Stimulated activated CD4-positive, alpha-beta T cell treated with anti-CD3 and anti-CD28 coated beads, TNF-alpha, amount 100 ng/mL, for 24 hours (primary cell): ENCODE measurements at regions not wholly inside any gene's neighbourhood (a gene's known extent, or its start where the extent isn't known, plus 50 kb on each side); places are given as distances from the start of the nearest gene placed in this dataset.

Experiments used
- DNase-seq, 3 experiments: peaks; one replicate each; pipeline ENCODE4 v3.0.0-alpha.2; 2020; ENCODE audit warnings: low read depth in 3 of 3

DNA sequence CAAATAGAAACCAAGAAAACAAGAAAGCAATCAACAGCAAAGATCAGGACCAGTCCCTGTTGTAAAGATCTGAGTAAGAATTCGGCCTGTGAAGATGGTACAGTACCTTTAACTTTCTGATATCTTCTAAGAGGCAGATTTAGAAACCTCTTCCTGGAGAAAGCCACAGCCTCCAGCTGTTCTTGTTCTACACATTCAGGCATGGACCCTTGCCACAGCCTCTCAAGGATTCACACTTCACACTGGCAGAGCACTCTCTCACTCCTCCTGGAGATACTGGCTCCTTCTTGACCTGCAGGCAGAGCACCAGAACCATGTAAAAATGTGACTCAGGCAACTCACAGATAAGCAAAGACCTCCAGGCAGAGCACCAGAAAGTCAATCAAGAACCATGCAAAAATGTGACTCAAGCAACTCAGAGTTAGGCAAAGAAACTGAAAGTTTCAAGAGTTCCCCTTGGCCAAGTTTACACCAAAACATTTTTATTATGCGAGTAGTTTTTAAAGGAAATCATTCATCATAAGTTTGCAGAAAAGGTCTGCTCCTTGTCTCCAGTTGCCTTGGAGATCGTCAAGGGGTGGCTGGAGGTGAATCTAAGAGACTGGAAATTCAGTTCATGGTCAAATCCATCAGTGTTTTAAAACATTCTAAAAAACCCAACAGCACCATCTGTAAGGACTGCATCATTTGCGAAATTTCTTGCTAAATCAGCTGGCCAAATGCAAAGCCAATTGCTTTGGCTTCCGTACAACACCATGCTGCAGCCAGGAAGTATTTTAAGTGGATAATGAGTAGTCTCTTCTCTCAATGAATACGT, 119.3 kb upstream of the MDM1 start:
- DNase-seq: peak in 2 of 3 experiments; percentile 12 to 22

DNA sequence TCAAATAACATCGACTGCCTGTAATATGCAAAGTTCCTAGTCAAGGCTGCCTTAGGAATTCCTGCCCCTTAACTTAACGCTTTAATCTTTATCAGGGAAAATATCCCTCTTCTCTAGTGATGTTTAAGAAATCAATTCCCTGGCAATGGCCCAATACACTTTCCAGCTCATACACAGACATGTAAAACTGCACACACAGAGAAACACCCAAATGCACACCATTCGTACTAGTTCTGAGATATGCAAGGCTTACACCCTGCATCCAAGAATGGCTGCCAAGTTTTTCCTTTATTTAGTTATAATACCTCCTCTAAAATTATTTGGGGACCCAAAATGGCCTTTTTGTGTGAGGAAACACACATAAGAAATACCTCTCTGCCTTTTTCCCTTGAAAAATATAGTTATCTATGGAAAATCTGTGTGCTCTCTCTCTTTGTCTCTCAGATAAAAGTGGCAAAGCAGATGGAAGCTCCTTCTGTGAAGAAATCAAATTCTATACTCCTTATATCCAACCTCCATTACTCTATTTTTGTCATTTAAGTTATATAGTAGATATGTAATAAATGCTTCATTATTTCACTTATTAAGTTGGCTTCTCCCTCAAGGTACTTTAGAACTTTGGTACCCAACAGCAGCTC, 120.0 kb upstream of the MDM1 start:
- no peak for DNase-seq

DNA sequence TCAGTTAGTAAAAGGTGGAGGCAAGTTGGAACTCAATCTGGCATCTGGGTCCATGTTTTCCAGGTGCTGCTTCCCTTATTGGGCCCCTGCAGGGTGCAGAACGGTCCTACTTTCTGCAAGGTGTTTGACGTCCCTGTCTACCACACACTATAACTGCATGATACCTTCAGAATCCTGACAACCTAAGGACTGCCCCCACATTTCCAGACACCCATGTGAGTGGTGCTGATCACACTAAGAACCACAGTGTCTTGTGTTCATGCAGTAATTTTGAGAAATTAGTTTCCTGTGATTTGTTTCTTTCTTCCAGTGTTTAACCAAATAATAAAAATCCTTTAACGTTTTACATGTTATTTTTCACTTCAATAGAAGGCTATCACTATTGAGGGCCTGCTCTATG, 121.1 kb upstream of the MDM1 start:
- no peak for DNase-seq

DNA sequence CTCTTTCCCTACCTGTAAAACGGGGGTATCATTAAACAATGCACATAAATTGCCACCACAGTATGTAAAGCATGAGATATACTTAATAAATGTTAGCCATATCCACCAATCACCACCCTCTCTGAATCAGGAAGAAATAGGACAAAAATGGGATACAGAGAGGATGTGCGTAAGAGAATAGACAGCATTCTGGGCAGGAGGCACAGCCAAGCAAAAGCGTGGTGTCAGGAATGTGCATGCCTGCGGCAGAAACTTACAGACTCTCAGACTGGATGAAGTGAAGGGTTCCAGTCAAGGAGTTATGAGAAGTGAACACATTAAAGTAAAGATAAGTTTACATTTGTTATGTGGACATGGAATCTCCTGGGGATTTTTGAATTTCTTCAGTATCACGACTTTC, 121.7 kb upstream of the MDM1 start:
- no peak for DNase-seq

DNA sequence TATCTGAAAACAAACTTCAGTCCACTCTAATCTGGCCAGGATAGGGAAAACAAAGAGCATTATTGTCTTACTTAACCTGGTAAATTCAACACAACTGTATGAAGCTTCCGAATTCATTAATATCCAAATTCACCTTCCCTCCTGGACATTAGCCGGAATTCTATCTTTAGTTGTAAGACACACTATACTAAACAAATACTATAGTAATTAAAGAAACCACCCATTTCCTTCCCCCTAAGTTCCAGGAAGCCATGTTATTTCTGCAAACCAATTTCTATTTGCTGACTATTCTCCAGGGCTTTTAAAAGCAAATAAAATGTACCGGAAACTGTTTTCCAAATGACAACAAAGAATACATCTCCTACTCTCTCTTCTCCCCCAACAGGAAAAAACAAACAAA, 122.7 kb upstream of the MDM1 start:
- no peak for DNase-seq

DNA sequence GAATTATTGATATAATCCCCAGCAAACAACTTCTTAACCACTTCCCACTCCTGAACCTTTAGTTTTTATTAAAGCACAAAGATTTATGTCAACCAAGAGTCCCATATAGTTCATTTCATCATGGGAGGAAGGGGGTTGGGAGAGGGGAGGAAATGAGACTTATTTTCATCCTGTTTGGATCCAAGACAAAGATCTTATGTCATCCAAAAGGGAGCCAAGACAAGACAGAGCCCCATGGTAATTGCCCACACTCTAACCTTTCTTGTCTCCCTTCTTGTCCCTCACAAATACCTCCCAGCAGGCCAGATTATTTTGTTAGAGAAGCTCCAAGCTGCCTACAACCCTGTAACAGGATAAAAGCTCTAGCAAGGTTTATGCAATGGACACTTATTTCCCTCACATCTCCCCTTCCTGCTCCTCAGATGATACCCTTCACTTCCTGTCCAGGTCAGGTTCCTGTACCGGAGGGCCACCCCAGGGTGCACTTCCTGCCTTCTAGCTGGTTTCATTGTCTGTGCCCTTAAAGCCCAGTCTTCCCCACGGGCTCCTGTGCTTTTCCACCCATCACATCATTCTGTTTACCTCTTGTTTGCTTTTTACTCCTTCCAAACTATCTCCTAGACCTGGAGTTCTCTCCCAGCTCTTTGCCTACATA, 123.7 kb upstream of the MDM1 start:
- DNase-seq: no peak

DNA sequence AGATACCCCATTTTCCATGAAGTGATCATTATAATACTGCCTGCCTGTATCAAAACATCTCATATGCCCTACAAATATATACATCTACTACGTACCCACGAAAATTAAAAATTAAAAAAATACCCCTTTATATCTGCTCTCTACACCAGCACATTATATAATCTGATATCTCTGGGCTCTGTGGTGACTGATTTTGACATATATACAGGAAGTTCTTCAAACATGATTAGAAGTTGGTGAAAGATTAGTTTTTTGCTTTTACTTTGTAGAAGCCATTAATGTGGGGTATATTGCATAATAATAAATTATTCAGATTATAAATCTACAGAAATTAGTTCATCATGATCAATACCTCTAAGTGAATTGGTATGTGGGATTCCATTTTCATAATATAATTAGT, 126.7 kb upstream of the MDM1 start:
- DNase-seq: no peak

DNA sequence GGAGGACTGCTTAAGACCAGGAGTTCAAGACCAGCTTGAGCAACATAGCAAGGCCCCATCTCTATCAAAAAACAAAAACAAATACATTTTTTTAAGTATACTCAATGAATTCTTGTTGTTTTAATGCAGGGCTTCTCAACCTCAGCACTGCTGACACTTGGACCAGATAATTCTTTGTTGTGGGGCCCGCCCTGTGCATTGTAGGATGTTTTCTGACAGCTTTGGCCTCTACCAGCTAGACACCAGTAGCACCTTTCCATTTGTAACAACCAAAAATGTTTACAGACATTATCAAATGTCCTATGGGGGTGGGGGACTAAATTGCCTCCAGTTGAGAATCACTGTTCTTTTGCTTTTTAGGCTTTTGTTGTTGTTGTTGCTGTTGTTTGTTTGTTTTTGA, 128.1 kb upstream of the MDM1 start:
- DNase-seq: no peak

DNA sequence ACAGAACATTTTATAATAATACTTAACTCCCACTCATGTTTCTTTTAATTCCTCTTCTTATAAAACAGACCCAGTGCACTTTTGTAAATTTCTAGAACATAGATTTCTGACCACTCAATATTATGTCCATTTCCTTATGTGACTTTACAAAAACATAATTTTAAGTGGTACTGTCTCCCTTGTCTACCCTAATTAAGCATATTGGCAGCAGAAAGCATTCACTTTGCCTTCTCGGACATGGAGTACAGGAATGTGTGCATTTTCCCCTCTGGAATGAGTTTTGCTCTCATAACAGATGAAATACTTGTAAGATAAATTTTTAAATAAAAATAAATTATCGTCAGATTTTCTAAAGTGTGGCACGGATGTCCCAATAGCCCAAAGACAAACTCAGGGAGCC, 129.5 kb upstream of the MDM1 start:
- DNase-seq: no peak

DNA sequence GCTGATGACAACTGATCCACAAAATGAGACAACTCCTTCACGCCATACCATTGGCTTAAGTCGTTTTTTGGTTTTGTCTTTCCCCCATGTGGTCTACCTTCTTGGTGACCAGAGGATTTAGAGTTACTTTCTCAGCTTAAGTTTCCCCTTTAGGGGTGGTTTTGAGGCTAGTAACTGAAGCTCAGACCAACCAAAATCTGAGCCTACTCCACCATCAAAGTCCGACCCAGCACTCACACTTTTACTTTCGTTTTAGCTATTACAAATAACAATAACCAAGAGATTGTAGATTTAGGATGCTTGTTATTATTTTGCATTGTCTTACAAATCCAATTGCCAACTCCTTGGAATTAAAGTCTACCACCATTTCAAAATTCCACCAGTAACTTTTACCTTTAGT, 130.6 kb upstream of the MDM1 start:
- no peak for DNase-seq

DNA sequence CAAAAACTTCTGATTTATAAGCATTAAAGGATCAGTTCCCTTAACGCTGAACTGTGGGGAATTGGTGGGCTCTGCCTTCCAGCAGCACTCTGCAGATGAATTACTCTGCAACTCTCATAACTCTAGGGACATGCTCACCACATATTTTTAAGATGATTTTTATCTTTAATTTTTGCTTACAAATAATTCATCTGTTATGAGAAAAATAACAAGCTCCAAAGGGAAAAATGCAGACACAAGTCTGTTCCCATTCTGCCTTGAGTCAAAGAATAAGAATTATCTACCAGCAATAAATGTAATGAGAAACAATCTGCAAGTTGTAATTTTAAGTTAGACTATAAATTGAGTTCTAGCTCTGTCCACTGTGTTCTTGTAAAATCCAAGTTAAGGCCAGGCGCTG, 133.1 kb upstream of the MDM1 start:
- DNase-seq: no peak

DNA sequence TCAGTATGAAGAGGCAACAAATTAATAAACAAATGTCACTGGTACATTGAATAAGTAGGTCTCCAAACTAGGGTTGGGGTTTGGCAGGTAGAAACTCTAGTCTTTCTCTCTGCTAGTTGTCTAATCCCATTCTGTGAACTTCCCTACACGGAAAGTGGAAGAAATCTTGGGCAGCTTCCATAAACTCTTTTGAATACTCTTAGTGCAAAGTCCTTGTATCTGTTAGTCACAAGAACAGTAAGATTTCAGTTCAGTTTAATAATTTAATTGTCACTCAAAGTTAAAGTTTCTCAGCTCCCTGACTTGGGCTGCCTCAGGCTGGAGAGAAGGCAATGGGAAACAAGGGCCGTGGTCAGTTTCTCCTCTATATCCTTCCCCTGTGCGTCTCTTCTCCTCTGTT, 135.4 kb upstream of the MDM1 start:
- DNase-seq: no peak

DNA sequence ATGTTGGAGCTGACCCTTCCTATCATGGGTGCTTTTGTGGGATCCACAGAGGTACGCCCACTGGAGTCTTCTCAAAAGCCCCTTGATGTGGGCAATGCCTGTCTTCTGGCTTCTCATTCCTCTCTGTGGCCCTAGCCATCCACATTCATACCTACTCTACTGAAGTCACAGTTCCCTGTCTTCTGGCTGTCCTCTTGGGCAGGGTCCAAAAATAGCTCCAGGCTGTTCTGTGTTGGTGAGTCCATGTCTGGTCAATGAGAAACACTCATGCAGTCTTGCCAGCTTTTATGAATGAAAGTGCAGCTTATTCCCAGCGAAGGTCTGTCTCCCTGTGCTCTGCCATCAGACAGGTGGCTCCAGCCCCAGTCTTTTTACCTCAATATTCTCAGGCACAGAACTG, 135.9 kb upstream of the MDM1 start:
- DNase-seq: no peak

DNA sequence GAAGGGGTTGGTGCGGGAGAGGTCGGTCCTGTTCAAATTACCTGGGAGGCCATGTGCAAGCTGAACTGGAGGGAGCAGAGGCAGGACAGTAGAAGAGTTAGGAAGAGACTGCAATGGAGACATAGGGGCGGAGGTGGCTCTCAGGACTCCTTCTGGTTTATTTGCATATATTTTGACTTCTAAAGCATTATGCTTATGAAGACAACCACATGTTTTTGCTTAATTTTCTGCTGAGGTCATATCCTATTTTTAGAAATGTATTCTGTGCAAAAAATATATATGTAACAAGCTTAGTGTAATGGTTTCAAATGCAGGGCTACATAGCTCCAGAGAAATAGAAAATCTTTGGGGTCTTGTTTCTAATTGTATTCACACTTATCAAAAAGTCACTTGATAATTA, 137.0 kb upstream of the MDM1 start:
- DNase-seq: no peak

DNA sequence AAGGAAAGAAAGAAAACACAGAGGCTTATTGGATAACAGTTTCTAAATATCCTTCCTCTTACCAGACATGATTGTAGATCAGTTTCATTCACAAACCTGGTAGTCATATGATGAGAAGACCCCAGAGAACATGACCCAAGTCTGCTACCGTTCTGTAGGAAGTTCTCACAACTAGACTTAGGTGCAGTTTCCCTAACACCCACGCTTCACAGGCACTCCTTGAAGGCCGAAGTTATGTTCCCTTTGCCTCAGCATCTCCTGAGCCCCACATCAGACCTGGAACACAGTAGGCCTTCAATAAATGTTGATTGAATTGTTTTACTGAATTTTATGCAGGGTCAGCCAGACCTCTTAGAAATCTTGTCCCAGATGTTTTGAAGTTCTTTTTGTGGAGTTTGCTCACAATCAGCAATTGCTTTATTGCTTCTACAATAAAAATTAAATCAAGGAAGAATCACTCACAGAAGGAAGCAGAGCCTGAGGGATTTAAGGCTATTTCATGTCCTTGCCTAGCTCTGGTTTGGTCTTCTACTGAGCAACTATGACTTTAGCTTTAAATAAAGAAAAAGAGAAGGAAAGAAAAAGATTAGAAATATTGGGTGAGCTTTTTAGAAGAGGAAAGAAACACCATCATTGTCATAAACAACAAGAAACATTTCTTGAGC, 138.6 kb upstream of the MDM1 start:
- DNase-seq: no peak

DNA sequence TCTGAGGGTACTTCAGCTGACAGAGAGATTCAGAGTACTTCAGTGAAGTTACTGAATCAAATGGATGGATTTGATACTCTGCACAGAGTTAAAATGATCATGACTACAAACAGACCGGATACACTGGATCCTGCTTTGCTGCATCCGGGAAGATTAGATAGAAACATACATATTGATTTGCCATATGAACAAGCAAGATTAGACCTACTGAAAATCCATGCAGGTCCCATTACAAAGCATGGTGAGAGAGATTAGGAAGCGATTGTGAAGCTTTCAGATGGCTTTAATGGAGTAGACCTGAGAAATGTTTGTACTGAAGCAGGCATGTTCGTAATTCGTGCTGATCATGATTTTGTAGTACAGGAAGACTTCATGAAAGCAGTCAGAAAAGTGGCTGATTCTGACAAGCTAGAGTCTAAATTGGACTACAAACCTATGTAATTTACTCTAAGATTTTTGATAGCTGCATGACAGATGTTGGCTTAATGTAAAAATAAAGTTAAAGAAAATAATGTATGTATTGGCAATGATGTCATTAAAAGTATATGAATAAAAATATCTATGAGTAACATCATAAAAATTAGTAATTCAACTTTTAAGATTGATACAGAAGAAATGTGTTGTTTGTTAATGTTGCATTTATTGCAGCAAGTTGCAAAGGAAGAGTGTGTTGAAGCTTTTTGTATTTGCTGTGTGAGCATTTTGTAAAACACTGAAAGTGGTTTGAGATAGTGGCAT, 136.1 kb upstream of the RAP1B start:
- DNase-seq: no peak

DNA sequence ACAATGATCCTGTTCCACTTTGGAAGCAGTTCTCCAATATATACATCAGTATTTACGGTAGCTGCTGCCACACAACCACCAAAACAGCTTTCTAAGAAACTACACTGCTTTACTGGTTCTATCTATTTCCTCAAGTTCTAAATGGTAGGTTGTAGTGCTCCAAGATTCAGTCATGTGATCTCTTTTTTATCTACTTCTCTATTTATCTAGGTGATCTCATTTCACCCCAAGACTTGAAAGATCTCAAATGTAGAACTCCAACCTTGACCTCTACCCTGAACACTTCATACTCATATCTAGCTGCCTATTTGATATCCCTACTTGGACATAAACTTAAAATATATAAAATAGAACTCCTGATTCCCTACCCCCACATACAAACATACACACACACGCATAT, 133.9 kb upstream of the RAP1B start:
- no peak for DNase-seq

DNA sequence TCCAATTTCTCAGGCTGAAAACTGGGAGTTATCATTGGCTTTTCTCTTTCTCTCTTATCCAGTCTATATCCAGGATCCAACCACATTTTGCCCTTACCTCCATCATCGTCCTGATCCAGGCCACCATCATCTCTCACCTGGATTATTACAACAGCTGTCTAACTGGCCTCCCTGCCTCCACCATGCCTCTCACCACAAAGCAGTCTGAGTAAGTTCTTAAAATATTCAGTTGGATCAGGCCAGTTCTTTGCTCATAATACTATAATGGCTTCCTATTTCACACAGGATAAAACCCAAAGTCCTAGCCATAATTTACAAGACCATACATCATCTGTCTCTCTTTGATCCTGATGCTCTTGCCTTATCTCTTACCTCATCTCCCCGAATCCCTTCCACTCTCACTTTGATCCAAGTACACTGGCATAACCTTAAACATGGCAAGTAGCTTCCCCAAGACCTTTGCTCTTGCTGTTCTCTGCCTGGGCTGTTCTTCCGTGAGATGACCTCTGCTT, 133.4 kb upstream of the RAP1B start:
- DNase-seq: no peak

DNA sequence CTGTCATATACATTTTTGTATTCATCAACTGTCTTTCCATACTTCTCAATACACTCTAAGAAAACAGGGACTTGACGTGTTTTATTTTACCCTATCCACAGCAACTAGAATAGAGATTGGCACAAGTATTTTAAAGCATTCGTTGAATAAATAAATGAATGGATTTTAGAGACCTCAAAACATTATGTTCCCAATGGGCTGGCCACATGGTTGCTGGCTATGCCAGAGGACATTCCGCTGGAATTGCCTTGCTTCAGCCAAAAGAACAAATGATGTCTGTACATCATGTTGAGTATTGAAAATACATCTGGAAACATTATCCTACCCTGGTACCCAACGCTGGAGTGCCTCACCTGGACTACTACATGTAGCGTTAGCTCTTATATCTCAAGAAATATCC, 132.8 kb upstream of the RAP1B start:
- no peak for DNase-seq

DNA sequence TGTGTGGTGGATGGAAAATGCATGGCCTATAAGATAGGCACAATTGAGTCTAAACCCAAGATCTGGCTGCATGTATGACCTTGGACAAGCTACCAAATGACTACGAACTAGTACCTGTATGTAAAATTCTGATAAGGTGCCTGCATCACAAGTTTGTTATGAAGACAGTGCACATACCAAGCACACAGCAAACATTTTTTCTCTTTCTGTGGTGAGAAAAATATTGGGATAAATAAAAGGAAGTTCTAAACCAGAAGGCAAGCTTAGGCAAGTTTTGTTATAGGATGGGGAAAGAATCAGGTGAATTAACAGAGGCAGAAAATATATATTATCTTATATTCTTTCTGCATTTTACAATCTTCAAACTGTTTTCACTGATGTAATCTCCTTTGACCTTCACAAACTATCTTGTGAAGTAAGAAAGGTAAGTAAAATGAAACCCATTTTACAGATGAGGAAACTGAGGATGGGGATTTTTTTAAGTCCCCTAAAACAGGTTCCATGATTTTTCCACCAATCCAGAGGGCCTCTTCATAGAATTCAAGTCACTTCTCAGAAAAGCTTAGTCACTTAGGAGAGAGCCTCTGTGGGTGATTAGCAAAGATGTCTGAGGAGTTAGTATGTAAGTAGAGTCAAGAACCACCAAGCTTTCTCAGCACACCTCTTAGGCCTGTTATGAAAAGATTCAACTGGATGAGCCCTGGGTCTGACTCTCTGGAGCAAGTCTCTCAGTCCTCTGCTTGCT, 132.0 kb upstream of the RAP1B start:
- no peak for DNase-seq
